ENCODE measurements at regions not wholly inside any gene's neighbourhood (a gene's known extent, or its start where the extent isn't known, plus 50 kb on each side); places are given as distances from the start of the nearest gene placed in this dataset.

DNA sequence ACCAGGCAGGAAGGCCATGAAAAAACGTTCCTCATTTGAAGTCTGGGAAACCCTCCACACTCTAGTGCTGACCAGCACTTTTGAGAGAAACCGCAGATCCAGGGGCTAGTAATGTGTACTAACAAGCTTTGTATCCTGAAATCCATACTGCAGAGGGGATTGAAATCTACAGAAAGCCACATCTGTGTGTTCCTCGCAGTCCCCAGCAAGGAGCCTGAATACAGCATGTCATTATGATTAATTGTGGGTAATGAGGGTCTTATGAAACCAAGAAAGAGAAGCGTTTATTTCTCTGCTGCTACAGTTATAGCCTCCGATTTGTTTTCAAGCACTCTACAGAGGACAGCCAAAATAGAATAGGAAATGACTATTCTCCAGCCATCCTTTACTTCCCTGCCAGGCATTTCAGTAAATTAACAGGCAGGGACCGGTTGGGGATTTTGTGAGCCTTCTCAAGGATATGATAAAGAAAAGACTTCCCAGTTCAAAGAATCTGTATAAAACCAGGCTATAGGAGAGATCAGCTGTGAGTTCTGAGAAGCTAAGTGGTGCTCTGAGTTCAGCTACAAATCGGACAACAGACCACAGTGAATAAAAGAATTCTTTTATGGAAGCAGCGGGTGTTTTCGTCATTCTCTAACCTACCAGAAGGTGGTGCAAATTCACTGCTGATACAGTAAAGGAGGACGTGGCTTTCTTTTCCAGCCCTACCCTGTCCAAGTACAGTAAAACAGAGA is 133.4 kb downstream of the INSIG2 start:
- H3K27me3 Mint-ChIP-seq (ENCODE audit: insufficient read depth, low read depth), result peaks cover 13% of the 10 kb centered on the region
- H3K27ac Mint-ChIP-seq, result no peak overlapping the region
- H3K36me3 Mint-ChIP-seq, result no peaks in the 10 kb centered on the region
- TF ChIP-seq EZH2 (IDR thresholded peaks at IDR 0.05) (peak; percentile 5), CTCF (IDR thresholded peaks at IDR 0.05) (peak; percentile 80), EZH2phosphoT487 (IDR thresholded peaks at IDR 0.05) (no peak)
- Histone ChIP-seq H3K4me2 (no peak overlapping the region), H4K20me1 (ENCODE audit: low read depth) (no peaks in the 10 kb centered on the region), H3K4me1 (peaks cover 28% of the 10 kb centered on the region), H2AFZ (replicated peaks) (no peak overlapping the region), H3K9ac (no peak overlapping the region), H3K27ac (no peak overlapping the region), H3K79me2 (ENCODE audit: low read depth) (no peaks in the 10 kb centered on the region), H3K9me3 (ENCODE audit: low read depth) (no peaks in the 10 kb centered on the region), H3F3A (ENCODE audit: low read depth) (peaks cover 30% of the 10 kb centered on the region), H3K27me3 (peaks cover 62% of the 10 kb centered on the region), H3K4me3 (no peak overlapping the region), H3K36me3 (no peaks in the 10 kb centered on the region)
- DNase-seq (ENCODE audit: low spot score), result peak; percentile 83
- H3K9me3 Mint-ChIP-seq, result no peaks in the 10 kb centered on the region
- no peak overlapping the region for H3K4me3 Mint-ChIP-seq
- H3K4me1 Mint-ChIP-seq, result peaks cover 48% of the 10 kb centered on the region

- H3K4me3 ChIP-seq, result no peak overlapping the region
- no peak overlapping the region for H3K4me3 Mint-ChIP-seq
Observed at GRCh38 chr2:118219611-118220010, 131.3 kb downstream of the INSIG2 start.

GRCh38 chr2:118216224-118216623 is 128.0 kb downstream of the INSIG2 start:
- Histone ChIP-seq H3K4me1 (no peaks in the 10 kb centered on the region), H3K9ac (no peak overlapping the region), H3K36me3 (no peaks in the 10 kb centered on the region), H4K20me1 (ENCODE audit: low read depth) (no peaks in the 10 kb centered on the region), H3K27me3 (peaks cover 10% of the 10 kb centered on the region), H3K9me3 (ENCODE audit: low read depth) (no peaks in the 10 kb centered on the region), H3F3A (ENCODE audit: low read depth) (no peaks in the 10 kb centered on the region), H3K79me2 (ENCODE audit: low read depth) (no peaks in the 10 kb centered on the region), H3K4me3 (no peak overlapping the region), H3K27ac (no peak overlapping the region), H3K4me2 (no peak overlapping the region), H2AFZ (replicated peaks) (no peak overlapping the region)
- TF ChIP-seq EZH2 (IDR thresholded peaks at IDR 0.05) (no peak), CTCF (IDR thresholded peaks at IDR 0.05) (no peak)
- Mint-ChIP-seq H3K27ac (no peak overlapping the region), H3K4me1 (peaks cover 4% of the 10 kb centered on the region), H3K9me3 (peaks cover 4% of the 10 kb centered on the region), H3K36me3 (no peaks in the 10 kb centered on the region), H3K4me3 (no peak overlapping the region), H3K27me3 (ENCODE audit: insufficient read depth, low read depth) (no peaks in the 10 kb centered on the region)
- DNase-seq (ENCODE audit: low spot score), result no peak

More at GRCh38 chr2:118219611-118220010, 131.3 kb downstream of the INSIG2 start:
- Mint-ChIP-seq H3K36me3 (no peaks in the 10 kb centered on the region), H3K27ac (no peak overlapping the region), H3K4me1 (peaks cover 29% of the 10 kb centered on the region), H3K9me3 (peaks cover 2% of the 10 kb centered on the region), H3K27me3 (ENCODE audit: insufficient read depth, low read depth) (peaks cover 4% of the 10 kb centered on the region)
- no peaks in the 10 kb centered on the region for H3K79me2 ChIP-seq (ENCODE audit: low read depth)
- DNase-seq (ENCODE audit: low spot score), result no peak
- no peak overlapping the region for H2AFZ ChIP-seq (replicated peaks)
- peaks cover 19% of the 10 kb centered on the region for H3F3A ChIP-seq (ENCODE audit: low read depth)
- H3K36me3 ChIP-seq, result no peaks in the 10 kb centered on the region
- no peak overlapping the region for H3K27ac ChIP-seq
- peaks cover 16% of the 10 kb centered on the region for H3K4me1 ChIP-seq
- peaks cover 42% of the 10 kb centered on the region for H3K27me3 ChIP-seq
- TF ChIP-seq EZH2phosphoT487 (IDR thresholded peaks at IDR 0.05), result no peak
- TF ChIP-seq EZH2 (IDR thresholded peaks at IDR 0.05), result no peak
- no peak for TF ChIP-seq CTCF (IDR thresholded peaks at IDR 0.05)
- no peak overlapping the region for H3K9ac ChIP-seq
- no peak overlapping the region for H3K4me2 ChIP-seq
- no peaks in the 10 kb centered on the region for H3K9me3 ChIP-seq (ENCODE audit: low read depth)
- H4K20me1 ChIP-seq (ENCODE audit: low read depth), result no peaks in the 10 kb centered on the region

All from neural progenitor cell (in vitro differentiated cells).